ENCODE measurements at regions not wholly inside any gene's neighbourhood (a gene's known extent, or its start where the extent isn't known, plus 50 kb on each side); places are given as distances from the start of the nearest gene placed in this dataset.

DNA sequence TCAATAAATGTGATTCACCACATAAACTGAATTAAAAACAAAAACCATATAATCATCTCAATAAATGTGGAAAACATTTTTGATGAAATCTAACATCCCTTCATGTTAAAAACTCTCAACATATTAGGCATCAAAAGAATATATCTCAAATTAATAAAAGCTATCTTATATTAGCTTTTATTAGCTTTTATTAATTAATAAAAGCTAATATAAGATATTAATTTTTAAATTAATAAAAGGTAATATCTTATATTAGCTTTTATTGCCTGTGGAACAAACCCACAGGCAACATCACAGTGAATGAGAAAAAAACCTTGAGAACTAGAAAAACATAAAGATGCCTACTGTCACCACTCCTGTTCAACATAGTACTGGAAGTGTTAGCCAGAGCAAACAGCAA, 338.9 kb upstream of the GRIA1 start:
- no peak for TF ChIP-seq EZH2phosphoT487 (conservative IDR thresholded peaks at IDR 0.05; ENCODE audit: low read length)
- TF ChIP-seq, protein P1, sequence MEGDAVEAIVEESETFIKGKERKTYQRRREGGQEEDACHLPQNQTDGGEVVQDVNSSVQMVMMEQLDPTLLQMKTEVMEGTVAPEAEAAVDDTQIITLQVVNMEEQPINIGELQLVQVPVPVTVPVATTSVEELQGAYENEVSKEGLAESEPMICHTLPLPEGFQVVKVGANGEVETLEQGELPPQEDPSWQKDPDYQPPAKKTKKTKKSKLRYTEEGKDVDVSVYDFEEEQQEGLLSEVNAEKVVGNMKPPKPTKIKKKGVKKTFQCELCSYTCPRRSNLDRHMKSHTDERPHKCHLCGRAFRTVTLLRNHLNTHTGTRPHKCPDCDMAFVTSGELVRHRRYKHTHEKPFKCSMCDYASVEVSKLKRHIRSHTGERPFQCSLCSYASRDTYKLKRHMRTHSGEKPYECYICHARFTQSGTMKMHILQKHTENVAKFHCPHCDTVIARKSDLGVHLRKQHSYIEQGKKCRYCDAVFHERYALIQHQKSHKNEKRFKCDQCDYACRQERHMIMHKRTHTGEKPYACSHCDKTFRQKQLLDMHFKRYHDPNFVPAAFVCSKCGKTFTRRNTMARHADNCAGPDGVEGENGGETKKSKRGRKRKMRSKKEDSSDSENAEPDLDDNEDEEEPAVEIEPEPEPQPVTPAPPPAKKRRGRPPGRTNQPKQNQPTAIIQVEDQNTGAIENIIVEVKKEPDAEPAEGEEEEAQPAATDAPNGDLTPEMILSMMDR (IDR thresholded peaks at IDR 0.05; ENCODE audit: insufficient read depth, low read length, poor library complexity, severe bottlenecking) = no peak

Data from SU-DHL-6 (cell line).